IMR-90 (cell line): ENCODE measurements at regions not wholly inside any gene's neighbourhood (a gene's known extent, or its start where the extent isn't known, plus 50 kb on each side); places are given as distances from the start of the nearest gene placed in this dataset.

Experiments used
- ATAC-seq: fragments of 200-7000 bp; cut with Tn5 transposase; 2 replicates; pipeline ENCODE4 v1.9.1; 2020; ENCODE audit warnings: low read depth, mild to moderate bottlenecking, moderate library complexity
- BruUV-seq: library from RNA; stranded (reverse); fragments of 400-500 nt; replicated peaks from 2 replicates; lab custom pipeline; 2021; lab: Mats Ljungman, UMichigan
- CTCF ChIA-PET: fragments of 300-600 bp; formaldehyde crosslinking; extraction: SDS; loops from one replicate; lab custom pipeline; 2021; ENCODE audit warnings: antibody characterized with exemption; lab: Yijun Ruan, JAX
- POLR2A ChIA-PET: fragments of 300-600 bp; sonication (Branson Sonifier 250); formaldehyde crosslinking; loops from one replicate; lab custom pipeline; 2022; ENCODE audit warnings: antibody characterized with exemption; ENCODE audit not compliant: unreplicated experiment; lab: Charles Lee
- DNase-seq: peaks from one replicate; pipeline ENCODE4 v3.0.0; 2013
- H2AFZ ChIP-seq: replicated peaks from 2 replicates; pipeline ENCODE3; 2013; ENCODE audit warnings: low read length, mild to moderate bottlenecking; ENCODE audit not compliant: poor library complexity
- H2AK5ac ChIP-seq: 2 replicates; pipeline ENCODE4 v1.6.1; 2013; ENCODE audit warnings: low read depth, low read length, inconsistent platforms
- H2AK9ac ChIP-seq: replicated peaks from 2 replicates; pipeline ENCODE3; 2013; ENCODE audit warnings: mild to moderate bottlenecking, low read depth, low read length, moderate library complexity; ENCODE audit not compliant: poor library complexity
- H2BK120ac ChIP-seq: 2 replicates; pipeline ENCODE4 v1.6.1; 2013; ENCODE audit warnings: low read depth, low read length, inconsistent platforms
- H2BK15ac ChIP-seq: 3 replicates; pipeline ENCODE4 v1.6.1; 2013; ENCODE audit warnings: low read depth, low read length, inconsistent platforms
- H2BK20ac ChIP-seq: 2 replicates; pipeline ENCODE4 v1.6.1; 2013; ENCODE audit warnings: low read depth, mild to moderate bottlenecking, inconsistent platforms, low read length, moderate library complexity
- H2BK5ac ChIP-seq: 2 replicates; pipeline ENCODE4 v1.6.1; 2013; ENCODE audit warnings: mild to moderate bottlenecking, low read depth, low read length, inconsistent platforms; ENCODE audit not compliant: poor library complexity, severe bottlenecking
- H3K14ac ChIP-seq: replicated peaks from 2 replicates; pipeline ENCODE4 v1.6.1; 2013; ENCODE audit warnings: low read depth, low read length, inconsistent platforms
- H3K18ac ChIP-seq: 2 replicates; pipeline ENCODE4 v1.6.1; 2013; ENCODE audit warnings: low read depth, low read length, control low read depth
- H3K23ac ChIP-seq: 2 replicates; pipeline ENCODE4 v1.6.1; 2013; ENCODE audit warnings: low read depth, low read length, inconsistent platforms
- H3K27ac ChIP-seq: 2 replicates; pipeline ENCODE4 v1.5.1; 2013; ENCODE audit warnings: mild to moderate bottlenecking, control low read depth, low read length; ENCODE audit not compliant: insufficient read depth
- H3K27me3 ChIP-seq: 2 replicates; pipeline ENCODE4 v1.6.1; 2013; ENCODE audit warnings: low read length; ENCODE audit not compliant: control insufficient read depth, insufficient read depth
- H3K36me3 ChIP-seq: 2 replicates; pipeline ENCODE4 v1.6.1; 2013; ENCODE audit warnings: low read length, mixed read lengths; ENCODE audit not compliant: control insufficient read depth, insufficient read depth
- H3K4ac ChIP-seq: 2 replicates; pipeline ENCODE4 v1.6.1; 2013; ENCODE audit warnings: low read depth, low read length, inconsistent platforms
- H3K4me1 ChIP-seq: 2 replicates; pipeline ENCODE4 v1.6.1; 2013; ENCODE audit warnings: low read length, mixed read lengths; ENCODE audit not compliant: control insufficient read depth, insufficient read depth
- H3K4me2 ChIP-seq: 2 replicates; pipeline ENCODE4 v1.6.1; 2013; ENCODE audit warnings: low read depth, mild to moderate bottlenecking, control low read depth, low read length, moderate library complexity
- H3K4me3 ChIP-seq: 2 replicates; pipeline ENCODE4 v1.5.1; 2013; ENCODE audit warnings: low read depth, mild to moderate bottlenecking, control low read depth, low read length, moderate library complexity; ENCODE audit not compliant: insufficient read depth
- H3K56ac ChIP-seq: 2 replicates; pipeline ENCODE4 v1.6.1; 2013; ENCODE audit warnings: low read length, inconsistent platforms; ENCODE audit not compliant: insufficient read depth; ENCODE audit errors: extremely low read depth
- H3K79me1 ChIP-seq, 2 experiments: 2 replicates each; pipeline ENCODE4 v1.6.1; 2013; ENCODE audit warnings: low read length in 2 of 2, inconsistent platforms in 1 of 2, low read depth in 1 of 2
- H3K9ac ChIP-seq: 2 replicates; pipeline ENCODE4 v1.6.1; 2013; ENCODE audit warnings: low read depth, low read length, control low read depth
- H3K9me1 ChIP-seq: 2 replicates; pipeline ENCODE4 v1.6.1; 2013; ENCODE audit warnings: low read length, inconsistent platforms; ENCODE audit not compliant: insufficient read depth
- H3K9me3 ChIP-seq: 2 replicates; pipeline ENCODE4 v1.6.1; 2013; ENCODE audit warnings: low read length; ENCODE audit not compliant: control insufficient read depth, insufficient read depth
- H4K20me1 ChIP-seq: 2 replicates; pipeline ENCODE4 v1.6.1; 2013; ENCODE audit warnings: low read length, inconsistent platforms; ENCODE audit not compliant: insufficient read depth
- H4K5ac ChIP-seq: 2 replicates; pipeline ENCODE4 v1.6.1; 2013; ENCODE audit warnings: mild to moderate bottlenecking, low read depth, low read length, control low read depth
- H4K8ac ChIP-seq, 2 experiments: 2 replicates each; pipeline ENCODE4 v1.6.1; 2013; ENCODE audit warnings: low read depth in 2 of 2, low read length in 2 of 2, control low read depth in 1 of 2, inconsistent platforms in 1 of 2
- H4K91ac ChIP-seq: 2 replicates; pipeline ENCODE4 v1.6.1; 2013; ENCODE audit warnings: low read depth, low read length, inconsistent platforms; ENCODE audit not compliant: insufficient read depth
- CEBPB ChIP-seq: IDR thresholded peaks from 2 replicates; pipeline ENCODE4 v1.6.1; 2012; ENCODE audit warnings: low read depth, low read length, improper control_type of control experiment
- CTCF ChIP-seq: conservative IDR thresholded peaks from 2 replicates; pipeline ENCODE4 v1.5.1; 2012; ENCODE audit warnings: mild to moderate bottlenecking, low read depth, low read length, improper control_type of control experiment
- FOS ChIP-seq: fragments of 150-350 bp; IDR thresholded peaks from 2 replicates; pipeline ENCODE4 v1.6.1; 2016; ENCODE audit warnings: low read depth, low read length
- MAFK ChIP-seq: IDR thresholded peaks from 2 replicates; pipeline ENCODE4 v1.6.1; 2012; ENCODE audit warnings: low read depth, low read length, improper control_type of control experiment
- RAD21 ChIP-seq: IDR thresholded peaks from 2 replicates; pipeline ENCODE4 v1.6.1; 2012; ENCODE audit warnings: low read length, improper control_type of control experiment
- SMC3 ChIP-seq: fragments of 150-350 bp; IDR thresholded peaks from 2 replicates; pipeline ENCODE4 v1.6.1; 2016; ENCODE audit warnings: low read depth, mild to moderate bottlenecking, antibody characterized with exemption, low read length, moderate library complexity
- WGBS, 2 experiments: methylation state at CpG; one replicate each; pipeline versions ENCODE4 v1.1.5 to v1.1.7; 2013; ENCODE audit warnings: missing lambda C conversion rate in 2 of 2; ENCODE audit not compliant: insufficient read length in 1 of 2; ENCODE audit errors: extremely low coverage in 2 of 2; 5-methylcytosine and 5-hydroxymethylcytosine counted together
- dilution Hi-C: fragments of 300-500 bp; cut with HindIII; formaldehyde crosslinking; loops from one replicate; pipeline ENCODE4 v1.14.3; 2018; ENCODE audit warnings: low sequenced_read_pairs; ENCODE audit not compliant: unreplicated experiment
- in situ Hi-C: fragments of 300-500 bp; cut with MboI; formaldehyde crosslinking; loops from 3 replicates; pipeline ENCODE4 v1.14.3; 2019; ENCODE audit warnings: low sequenced_read_pairs, inconsistent platforms, mixed read lengths
- intact Hi-C: fragments of 100-400 bp; cut with micrococcal nuclease; formaldehyde crosslinking; loops from 2 replicates; pipeline ENCODE4 v1.10.0; 2022

- H3K27me3 ChIP-seq = no peaks in the 10 kb centered on the region
- no peak overlapping the region for H3K9ac ChIP-seq
- no peaks in the 10 kb centered on the region for H4K20me1 ChIP-seq
- peak overlapping the region; percentile 83; the same call in 1 of the 2 replicates for H3K18ac ChIP-seq
- peak overlapping the region; percentile 75; the same call in 1 of the 2 replicates for H3K4me2 ChIP-seq
- no peak overlapping the region for H3K23ac ChIP-seq
- peak overlapping the region; percentile 59; the same call in 1 of the 3 replicates for H2BK15ac ChIP-seq
- H3K56ac ChIP-seq = no peak overlapping the region; the same call in 1 of the 2 replicates
- H4K8ac ChIP-seq = peak overlapping the region in 1 of 2 experiments; percentile 47; a peak in 2 of 4 replicates
- H3K14ac ChIP-seq = no peak overlapping the region
- H2BK5ac ChIP-seq = peak overlapping the region; percentile 88
- H2BK120ac ChIP-seq = peak overlapping the region; percentile 79
- no CpG with 5 or more reads among the region's 2 CpGs for WGBS, 2 experiments
- H2BK20ac ChIP-seq = peak overlapping the region; percentile 89
- H2AK9ac ChIP-seq = no peak overlapping the region
- intact Hi-C loops = loop anchor here (10.0 kb wide), 1 partner anchor 89 kb away; no protein-coding TSS in a partner anchor
- peak; percentile 82 for ATAC-seq
- TF ChIP-seq CTCF (no peak), SMC3 (no peak), CEBPB (peak; percentile 49; the same call in 1 of the 2 replicates), FOS (peak; percentile 61), MAFK (peak; percentile 16; the same call in 1 of the 2 replicates), RAD21 (no peak)
- peak overlapping the region; percentile 53; the same call in 1 of the 2 replicates for H4K5ac ChIP-seq
- H3K4me3 ChIP-seq = no peak overlapping the region
- H3K27ac ChIP-seq = no peak overlapping the region
- peak overlapping the region; percentile 60; the same call in 1 of the 2 replicates for H3K4ac ChIP-seq
- BruUV-seq = no TSS peak
- ChIA-PET POLR2A (no interaction called here), CTCF (no interaction called here)
- no peaks in the 10 kb centered on the region; a peak in 1 of 4 replicates for H3K79me1 ChIP-seq
- H3K36me3 ChIP-seq = no peaks in the 10 kb centered on the region
- H3K9me3 ChIP-seq = no peaks in the 10 kb centered on the region
- dilution Hi-C loops = no loop called here
- in situ Hi-C loops = no loop called here
- H4K91ac ChIP-seq = no peak overlapping the region
- H3K4me1 ChIP-seq = peaks cover 6% of the 10 kb centered on the region
- DNase-seq = peak; percentile 90
- H2AFZ ChIP-seq = no peak overlapping the region
- no peaks in the 10 kb centered on the region for H3K9me1 ChIP-seq
- H2AK5ac ChIP-seq = peak overlapping the region; percentile 27; the same call in 1 of the 2 replicates
Measured at GRCh38 chr3:76403556-76403955, 618.2 kb upstream of the ZNF717 start.
